Endodermal cell (in vitro differentiated cells): ENCODE measurements at regions not wholly inside any gene's neighbourhood (a gene's known extent, or its start where the extent isn't known, plus 50 kb on each side); places are given as distances from the start of the nearest gene placed in this dataset.

ENCODE experiments used
- DNase-seq: peaks from one replicate; pipeline ENCODE4 v3.0.0-alpha.2; 2017
- H3K27ac ChIP-seq: 2 replicates; pipeline ENCODE4 v1.5.1; 2013; ENCODE audit warnings: mild to moderate bottlenecking, low read depth, low read length, moderate library complexity
- H3K27me3 ChIP-seq: 2 replicates; pipeline ENCODE4 v1.6.1; 2013; ENCODE audit warnings: mild to moderate bottlenecking, low read length, moderate library complexity; ENCODE audit not compliant: insufficient read depth, control insufficient read depth, poor library complexity, severe bottlenecking
- H3K36me3 ChIP-seq: 2 replicates; pipeline ENCODE4 v1.7.0; 2013; ENCODE audit warnings: mild to moderate bottlenecking, low read length, moderate library complexity; ENCODE audit not compliant: control insufficient read depth, insufficient read depth
- H3K4me1 ChIP-seq: one replicate; pipeline ENCODE4 v1.7.0; 2013; ENCODE audit warnings: low read length; ENCODE audit not compliant: control insufficient read depth, insufficient read depth
- H3K4me3 ChIP-seq: 2 replicates; pipeline ENCODE4 v1.5.1; 2013; ENCODE audit warnings: mild to moderate bottlenecking, low read length, moderate library complexity
- H3K9ac ChIP-seq: 2 replicates; pipeline ENCODE4 v1.6.1; 2013; ENCODE audit warnings: mild to moderate bottlenecking, low read length, moderate library complexity; ENCODE audit not compliant: poor library complexity, severe bottlenecking; ENCODE audit errors: extremely low read depth
- H3K9me3 ChIP-seq: 2 replicates; pipeline ENCODE4 v1.6.1; 2013; ENCODE audit warnings: mild to moderate bottlenecking, low read length, moderate library complexity; ENCODE audit not compliant: control insufficient read depth
- H3K27ac Mint-ChIP-seq: 2 replicates; pipeline ENCODE4 v1.8.0; 2020; ENCODE audit warnings: mixed read lengths
- H3K27me3 Mint-ChIP-seq: 2 replicates; pipeline ENCODE4 v1.8.0; 2021; ENCODE audit warnings: mild to moderate bottlenecking, mixed read lengths; ENCODE audit not compliant: insufficient read depth
- H3K36me3 Mint-ChIP-seq: 2 replicates; pipeline ENCODE4 v1.8.0; 2020; ENCODE audit warnings: low read depth, mixed read lengths
- H3K4me1 Mint-ChIP-seq: 2 replicates; pipeline ENCODE4 v1.8.0; 2020; ENCODE audit warnings: mixed read lengths
- H3K4me3 Mint-ChIP-seq: 2 replicates; pipeline ENCODE4 v1.8.0; 2020; ENCODE audit warnings: mild to moderate bottlenecking, moderate library complexity, mixed read lengths
- H3K9me3 Mint-ChIP-seq: 2 replicates; pipeline ENCODE4 v1.8.0; 2020; ENCODE audit warnings: mild to moderate bottlenecking, mixed read lengths
- CTCF ChIP-seq: fragments of 200-600 bp; sonication (generic); conservative IDR thresholded peaks from 2 replicates; pipeline ENCODE4 v1.5.0; 2021; ENCODE audit warnings: antibody characterized with exemption, mild to moderate bottlenecking
- WGBS, 2 experiments: methylation state at CpG; one replicate each; pipeline versions ENCODE4 v1.1.5 to v1.1.7; 2013; ENCODE audit warnings: missing lambda C conversion rate in 2 of 2, mixed read lengths in 1 of 2; ENCODE audit not compliant: insufficient coverage in 1 of 2, insufficient read length in 1 of 2; 5-methylcytosine and 5-hydroxymethylcytosine counted together

- H3K27me3 Mint-ChIP-seq = no peaks in the 10 kb centered on the region
Observed at GRCh38 chr20:11159728-11160127, 485.9 kb upstream of the JAG1 start.

GRCh38 chr20:11162026-11162775 lies 488.4 kb upstream of the JAG1 start:
- no peak for TF ChIP-seq CTCF
- H3K9me3 Mint-ChIP-seq = no peaks in the 10 kb centered on the region
- Histone ChIP-seq H3K4me1 (no peaks in the 10 kb centered on the region), H3K4me3 (no peak overlapping the region), H3K9me3 (no peaks in the 10 kb centered on the region), H3K36me3 (no peaks in the 10 kb centered on the region), H3K27me3 (no peaks in the 10 kb centered on the region), H3K27ac (no peak overlapping the region), H3K9ac (no peak overlapping the region)
- H3K27ac Mint-ChIP-seq = no peak overlapping the region
- no peak for DNase-seq
- H3K4me1 Mint-ChIP-seq = no peaks in the 10 kb centered on the region
- H3K27me3 Mint-ChIP-seq = no peaks in the 10 kb centered on the region
- H3K36me3 Mint-ChIP-seq = no peaks in the 10 kb centered on the region
- 91 to 94% methylated on average over 3 to 4 of the region's 4 CpGs for WGBS, 2 experiments
- no peak overlapping the region for H3K4me3 Mint-ChIP-seq

More at GRCh38 chr20:11159728-11160127, 485.9 kb upstream of the JAG1 start:
- H3K9me3 ChIP-seq = no peaks in the 10 kb centered on the region
- no peaks in the 10 kb centered on the region for H3K4me1 ChIP-seq
- Mint-ChIP-seq H3K36me3 (no peaks in the 10 kb centered on the region), H3K27ac (no peak overlapping the region), H3K4me3 (no peak overlapping the region), H3K9me3 (no peaks in the 10 kb centered on the region), H3K4me1 (no peaks in the 10 kb centered on the region)
- no peak overlapping the region for H3K4me3 ChIP-seq
- no peak overlapping the region for H3K9ac ChIP-seq
- H3K27ac ChIP-seq = no peak overlapping the region
- 77 to 82% methylated on average over 6 of the region's 6 CpGs for WGBS, 2 experiments
- no peak for DNase-seq
- H3K27me3 ChIP-seq = no peaks in the 10 kb centered on the region
- no peaks in the 10 kb centered on the region for H3K36me3 ChIP-seq
- no peak for TF ChIP-seq CTCF

- Histone ChIP-seq H3K9ac (no peak overlapping the region), H3K27me3 (no peaks in the 10 kb centered on the region), H3K36me3 (no peaks in the 10 kb centered on the region), H3K4me3 (no peak overlapping the region), H3K9me3 (no peaks in the 10 kb centered on the region), H3K27ac (no peak overlapping the region), H3K4me1 (no peaks in the 10 kb centered on the region)
- Mint-ChIP-seq H3K4me3 (no peak overlapping the region), H3K36me3 (no peaks in the 10 kb centered on the region), H3K9me3 (no peaks in the 10 kb centered on the region), H3K27ac (no peak overlapping the region), H3K27me3 (no peaks in the 10 kb centered on the region), H3K4me1 (no peaks in the 10 kb centered on the region)
- 96 to 100% methylated on average over 1 of the region's 1 CpG for WGBS, 2 experiments
- no peak for TF ChIP-seq CTCF
- DNase-seq = no peak
Observed at GRCh38 chr20:11165789-11166188, 492.0 kb upstream of the JAG1 start.
